ENCODE measurements at regions not wholly inside any gene's neighbourhood (a gene's known extent, or its start where the extent isn't known, plus 50 kb on each side); places are given as distances from the start of the nearest gene placed in this dataset.

- no peak for TF ChIP-seq ZNF462 (CRISPR knock-in tag; IDR thresholded peaks at IDR 0.05)
These were observed 96.7 kb downstream of the PSMG1 start (continued) for GRCh38 chr21:39086547-39086946.

GRCh38 chr21:39085843-39086405, 97.3 kb downstream of the PSMG1 start:
- no peak overlapping the region for H3K4me3 ChIP-seq
- no peak overlapping the region for H3K4me3 Mint-ChIP-seq
- peaks cover 11% of the 10 kb centered on the region for H3K27me3 Mint-ChIP-seq (ENCODE audit: insufficient read depth, low read depth, poor library complexity)
- H3K9me2 ChIP-seq (ENCODE audit: insufficient read depth) = no peaks in the 10 kb centered on the region
- no peaks in the 10 kb centered on the region for H3K27me3 ChIP-seq (ENCODE audit: insufficient read depth)
- no peak overlapping the region for H2AFZ ChIP-seq
- H3K27ac ChIP-seq (ENCODE audit: low read depth) = no peak overlapping the region
- no peaks in the 10 kb centered on the region for H3F3A ChIP-seq (replicated peaks; ENCODE audit: low read depth)
- H3K4me2 ChIP-seq = no peak overlapping the region
- peaks cover 4% of the 10 kb centered on the region; the same call in 1 of the 2 replicates for H3K4me1 ChIP-seq (ENCODE audit: insufficient read depth)
- H3K36me3 ChIP-seq (ENCODE audit: insufficient read depth) = no peaks in the 10 kb centered on the region; the same call in 1 of the 2 replicates
- peaks cover 13% of the 10 kb centered on the region for H3K4me1 Mint-ChIP-seq
- no peaks in the 10 kb centered on the region for H3K79me2 ChIP-seq (replicated peaks; ENCODE audit: insufficient read depth)
- ATAC-seq = no peak
- H3K36me3 Mint-ChIP-seq (ENCODE audit: low read depth) = peaks cover 4% of the 10 kb centered on the region; the same call in 2 of the 3 replicates
- peaks cover 5% of the 10 kb centered on the region for H3K9me3 Mint-ChIP-seq
- H3K27ac Mint-ChIP-seq = no peak overlapping the region
- H4K20me1 ChIP-seq (replicated peaks; ENCODE audit: insufficient read depth) = no peaks in the 10 kb centered on the region
- no peak for DNase-seq (ENCODE audit: low spot score)
- TF ChIP-seq ZNF331 (CRISPR knock-in tag; IDR thresholded peaks at IDR 0.05; ENCODE audit: low read depth) (no peak), ZNF462 (CRISPR knock-in tag; IDR thresholded peaks at IDR 0.05) (no peak), NANOG (IDR thresholded peaks at IDR 0.05; ENCODE audit: borderline replicate concordance) (no peak), EZH2 (IDR thresholded peaks at IDR 0.05; ENCODE audit: low read depth, unreplicated experiment) (no peak), POLR2AphosphoS5 (IDR thresholded peaks at IDR 0.05; ENCODE audit: low read depth) (no peak), ZNF114 (CRISPR knock-in tag; IDR thresholded peaks at IDR 0.05) (no peak), ETS1 (IDR thresholded peaks at IDR 0.05) (no peak)
